ENCODE measurements at regions not wholly inside any gene's neighbourhood (a gene's known extent, or its start where the extent isn't known, plus 50 kb on each side); places are given as distances from the start of the nearest gene placed in this dataset.

- no peak overlapping the region for H3K4me3 ChIP-seq (ENCODE audit: low read depth, low read length)
- TF ChIP-seq CTCF (conservative IDR thresholded peaks at IDR 0.05; ENCODE audit: low read depth, low read length), result no peak
- DNase-seq (ENCODE audit: low read depth), result no peak
Observed at GRCh38 chr9:91494751-91495150, 71.1 kb upstream of the NFIL3 start.

- no peak for DNase-seq (ENCODE audit: low read depth)
- no peak overlapping the region for H3K4me3 ChIP-seq (ENCODE audit: low read depth, low read length)
- TF ChIP-seq CTCF (conservative IDR thresholded peaks at IDR 0.05; ENCODE audit: low read depth, low read length), result no peak
Observed at GRCh38 chr9:91492237-91492636, 68.6 kb upstream of the NFIL3 start.

- no peak for DNase-seq (ENCODE audit: low read depth)
- no peak overlapping the region for H3K4me3 ChIP-seq (ENCODE audit: low read depth, low read length)
- TF ChIP-seq CTCF (conservative IDR thresholded peaks at IDR 0.05; ENCODE audit: low read depth, low read length), result no peak
Observed at GRCh38 chr9:91491624-91492023, 68.0 kb upstream of the NFIL3 start.

- H3K4me3 ChIP-seq (ENCODE audit: low read depth, low read length), result no peak overlapping the region
- no peak for TF ChIP-seq CTCF (conservative IDR thresholded peaks at IDR 0.05; ENCODE audit: low read depth, low read length)
- no peak for DNase-seq (ENCODE audit: low read depth)
Observed at GRCh38 chr9:91489361-91489899, 65.8 kb upstream of the NFIL3 start.

DNA sequence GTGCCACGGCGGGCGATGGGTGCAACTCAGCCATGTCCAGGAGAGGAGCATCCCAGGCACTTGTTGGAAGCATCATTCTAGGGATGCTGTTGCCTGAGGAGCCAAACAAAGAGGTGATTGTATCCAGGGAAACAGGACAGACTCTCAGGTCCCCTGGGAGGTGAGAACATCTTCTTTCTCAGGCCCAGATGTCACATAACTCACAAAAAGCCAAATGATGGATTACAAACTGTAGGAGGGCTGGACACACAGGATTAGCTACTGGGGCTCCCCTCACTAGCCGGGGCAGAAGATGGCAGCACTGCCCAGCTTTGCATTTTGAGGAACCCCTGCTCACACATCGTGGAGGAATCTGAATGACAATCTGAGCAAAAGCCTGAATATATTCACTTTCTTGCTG is 64.7 kb upstream of the NFIL3 start:
- DNase-seq (ENCODE audit: low read depth), result no peak
- H3K4me3 ChIP-seq (ENCODE audit: low read depth, low read length), result no peak overlapping the region
- no peak for TF ChIP-seq CTCF (conservative IDR thresholded peaks at IDR 0.05; ENCODE audit: low read depth, low read length)

DNA sequence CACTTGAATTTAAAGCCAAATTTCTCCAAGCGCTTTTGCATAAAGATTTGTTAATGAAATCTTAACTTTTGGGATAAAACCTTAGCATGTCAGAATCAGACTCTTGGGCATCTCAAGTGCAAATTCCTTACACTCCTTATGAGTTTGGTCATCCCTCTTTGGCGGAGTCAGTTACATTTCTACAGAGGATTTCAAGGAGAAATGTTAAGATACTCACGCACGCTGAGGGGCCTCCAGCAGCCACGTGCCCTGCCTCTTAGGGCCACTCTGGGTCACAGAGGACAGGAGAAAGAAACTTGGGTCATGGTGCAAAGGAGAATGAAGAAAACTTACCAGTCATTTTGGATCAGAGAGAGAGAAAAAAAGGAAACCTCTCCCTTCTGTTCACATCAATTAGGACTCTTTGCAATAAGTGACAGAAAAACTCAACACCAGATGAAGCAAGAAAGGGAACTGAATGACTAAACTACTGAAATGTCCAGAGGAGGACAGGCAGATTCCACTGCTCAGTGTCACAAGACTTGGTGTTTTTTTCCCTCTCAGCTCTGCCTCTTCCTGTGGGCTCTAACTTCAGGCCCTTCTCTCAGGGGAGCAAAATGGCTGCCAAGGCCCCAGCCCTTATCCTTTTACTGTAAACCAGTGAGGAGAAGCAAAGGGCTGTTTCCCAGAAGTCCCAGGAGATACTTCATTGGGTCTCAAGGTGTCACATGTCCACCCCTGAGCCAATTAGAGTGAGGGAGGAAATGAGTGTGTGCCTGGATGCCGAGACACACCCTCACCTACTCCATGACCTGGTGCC is 63.3 kb upstream of the NFIL3 start:
- DNase-seq (ENCODE audit: low read depth), result no peak
- H3K4me3 ChIP-seq (ENCODE audit: low read depth, low read length), result no peak overlapping the region

More for the DNA sequence above, 63.3 kb upstream of the NFIL3 start:
- TF ChIP-seq CTCF (conservative IDR thresholded peaks at IDR 0.05; ENCODE audit: low read depth, low read length), result no peak
